ENCODE measurements at regions not wholly inside any gene's neighbourhood (a gene's known extent, or its start where the extent isn't known, plus 50 kb on each side); places are given as distances from the start of the nearest gene placed in this dataset.

DNA sequence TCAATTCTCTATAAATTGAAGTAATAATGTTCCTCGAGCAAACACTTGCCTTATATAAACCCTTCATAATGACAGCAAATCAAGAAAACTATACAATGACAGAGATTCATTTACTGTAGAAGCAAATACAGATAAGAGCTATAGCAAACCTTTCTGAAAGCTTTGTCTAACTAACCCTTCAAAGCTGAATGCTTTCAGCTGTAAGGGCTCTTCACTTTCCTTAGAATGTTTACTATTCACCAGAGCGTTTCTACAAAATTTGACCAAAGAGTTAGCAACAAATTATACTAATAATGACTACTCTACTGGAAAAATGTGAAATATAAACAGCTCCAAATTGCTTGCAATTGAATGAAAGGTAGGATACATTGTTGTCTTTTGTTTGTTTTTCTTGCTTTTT lies 218.1 kb downstream of the SLITRK5 start:
- no peak for DNase-seq (ENCODE audit: low read depth, low spot score)
- H3K27me3 ChIP-seq (ENCODE audit: insufficient read depth, low read length) = no peaks in the 10 kb centered on the region
- no peak overlapping the region for H3K9ac ChIP-seq (ENCODE audit: low read length)
- H3K4me1 ChIP-seq (ENCODE audit: control insufficient read depth in 1 of 2, insufficient read depth in 2 of 2, low read length in 2 of 2) = no peaks in the 10 kb centered on the region
- no peaks in the 10 kb centered on the region for H3K79me2 ChIP-seq (ENCODE audit: insufficient read depth, low read length)
- ChIA-PET RAD21 (ENCODE audit: low non-redundant PET in 1 of 2, low total read pairs in 2 of 2, uncharacterized antibody in 2 of 2, unreplicated experiment in 2 of 2) (no interaction called here), CTCF (no interaction called here), POLR2A (no interaction called here)
- H3K36me3 ChIP-seq (ENCODE audit: control insufficient read depth in 1 of 2, insufficient read depth in 2 of 2, low read length in 2 of 2) = no peaks in the 10 kb centered on the region
- intact Hi-C loops (cut with micrococcal nuclease) = no loop called here
- BruUV-seq (replicated peaks) = no TSS peak
- TF ChIP-seq JUND (IDR thresholded peaks at IDR 0.05) (no peak), EZH2phosphoT487 (IDR thresholded peaks at IDR 0.05; ENCODE audit: borderline replicate concordance) (no peak), CEBPB (IDR thresholded peaks at IDR 0.05; ENCODE audit: low read depth) (no peak), YY1 (IDR thresholded peaks at IDR 0.05; ENCODE audit: extremely low read depth, insufficient replicate concordance, low read depth, low read length) (no peak), CBX3 (IDR thresholded peaks at IDR 0.05; ENCODE audit: low read depth) (no peak), RAD21 (IDR thresholded peaks at IDR 0.05; ENCODE audit: low read depth) (no peak), SRF (IDR thresholded peaks at IDR 0.05; ENCODE audit: low read depth) (no peak), SP1 (IDR thresholded peaks at IDR 0.05; ENCODE audit: low read depth) (no peak)
- TF ChIP-seq, protein P1, sequence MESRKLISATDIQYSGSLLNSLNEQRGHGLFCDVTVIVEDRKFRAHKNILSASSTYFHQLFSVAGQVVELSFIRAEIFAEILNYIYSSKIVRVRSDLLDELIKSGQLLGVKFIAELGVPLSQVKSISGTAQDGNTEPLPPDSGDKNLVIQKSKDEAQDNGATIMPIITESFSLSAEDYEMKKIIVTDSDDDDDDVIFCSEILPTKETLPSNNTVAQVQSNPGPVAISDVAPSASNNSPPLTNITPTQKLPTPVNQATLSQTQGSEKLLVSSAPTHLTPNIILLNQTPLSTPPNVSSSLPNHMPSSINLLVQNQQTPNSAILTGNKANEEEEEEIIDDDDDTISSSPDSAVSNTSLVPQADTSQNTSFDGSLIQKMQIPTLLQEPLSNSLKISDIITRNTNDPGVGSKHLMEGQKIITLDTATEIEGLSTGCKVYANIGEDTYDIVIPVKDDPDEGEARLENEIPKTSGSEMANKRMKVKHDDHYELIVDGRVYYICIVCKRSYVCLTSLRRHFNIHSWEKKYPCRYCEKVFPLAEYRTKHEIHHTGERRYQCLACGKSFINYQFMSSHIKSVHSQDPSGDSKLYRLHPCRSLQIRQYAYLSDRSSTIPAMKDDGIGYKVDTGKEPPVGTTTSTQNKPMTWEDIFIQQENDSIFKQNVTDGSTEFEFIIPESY (IDR thresholded peaks at IDR 0.05; ENCODE audit: extremely low read depth, insufficient replicate concordance, low read length) = no peak
- TF ChIP-seq, protein P2, sequence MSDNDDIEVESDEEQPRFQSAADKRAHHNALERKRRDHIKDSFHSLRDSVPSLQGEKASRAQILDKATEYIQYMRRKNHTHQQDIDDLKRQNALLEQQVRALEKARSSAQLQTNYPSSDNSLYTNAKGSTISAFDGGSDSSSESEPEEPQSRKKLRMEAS (IDR thresholded peaks at IDR 0.05) = no peak
- TF ChIP-seq, protein P3, sequence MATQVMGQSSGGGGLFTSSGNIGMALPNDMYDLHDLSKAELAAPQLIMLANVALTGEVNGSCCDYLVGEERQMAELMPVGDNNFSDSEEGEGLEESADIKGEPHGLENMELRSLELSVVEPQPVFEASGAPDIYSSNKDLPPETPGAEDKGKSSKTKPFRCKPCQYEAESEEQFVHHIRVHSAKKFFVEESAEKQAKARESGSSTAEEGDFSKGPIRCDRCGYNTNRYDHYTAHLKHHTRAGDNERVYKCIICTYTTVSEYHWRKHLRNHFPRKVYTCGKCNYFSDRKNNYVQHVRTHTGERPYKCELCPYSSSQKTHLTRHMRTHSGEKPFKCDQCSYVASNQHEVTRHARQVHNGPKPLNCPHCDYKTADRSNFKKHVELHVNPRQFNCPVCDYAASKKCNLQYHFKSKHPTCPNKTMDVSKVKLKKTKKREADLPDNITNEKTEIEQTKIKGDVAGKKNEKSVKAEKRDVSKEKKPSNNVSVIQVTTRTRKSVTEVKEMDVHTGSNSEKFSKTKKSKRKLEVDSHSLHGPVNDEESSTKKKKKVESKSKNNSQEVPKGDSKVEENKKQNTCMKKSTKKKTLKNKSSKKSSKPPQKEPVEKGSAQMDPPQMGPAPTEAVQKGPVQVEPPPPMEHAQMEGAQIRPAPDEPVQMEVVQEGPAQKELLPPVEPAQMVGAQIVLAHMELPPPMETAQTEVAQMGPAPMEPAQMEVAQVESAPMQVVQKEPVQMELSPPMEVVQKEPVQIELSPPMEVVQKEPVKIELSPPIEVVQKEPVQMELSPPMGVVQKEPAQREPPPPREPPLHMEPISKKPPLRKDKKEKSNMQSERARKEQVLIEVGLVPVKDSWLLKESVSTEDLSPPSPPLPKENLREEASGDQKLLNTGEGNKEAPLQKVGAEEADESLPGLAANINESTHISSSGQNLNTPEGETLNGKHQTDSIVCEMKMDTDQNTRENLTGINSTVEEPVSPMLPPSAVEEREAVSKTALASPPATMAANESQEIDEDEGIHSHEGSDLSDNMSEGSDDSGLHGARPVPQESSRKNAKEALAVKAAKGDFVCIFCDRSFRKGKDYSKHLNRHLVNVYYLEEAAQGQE (IDR thresholded peaks at IDR 0.05; ENCODE audit: low read depth) = no peak
- no peak overlapping the region for H3K4me2 ChIP-seq (ENCODE audit: low read length)
- H2AFZ ChIP-seq (ENCODE audit: low read depth, low read length, poor library complexity, severe bottlenecking) = no peak overlapping the region
- no peak overlapping the region for H3K27ac ChIP-seq (ENCODE audit: low read depth, low read length)
- H3K4me3 ChIP-seq (replicated peaks in 1 of 2; ENCODE audit: low read depth in 1 of 2, low read length in 2 of 2) = no peak overlapping the region
- no peak for ATAC-seq
- H3K9me3 ChIP-seq (ENCODE audit: control insufficient read depth in 1 of 2, insufficient read depth in 1 of 2, low read depth in 1 of 2, low read length in 2 of 2) = no peaks in the 10 kb centered on the region; a peak in 1 of 4 replicates
- H3K9me2 ChIP-seq (ENCODE audit: insufficient read depth) = no peaks in the 10 kb centered on the region
- no peaks in the 10 kb centered on the region for H4K20me1 ChIP-seq (ENCODE audit: insufficient read depth)

Data from HCT116 (cell line).